ENCODE measurements at regions not wholly inside any gene's neighbourhood (a gene's known extent, or its start where the extent isn't known, plus 50 kb on each side); places are given as distances from the start of the nearest gene placed in this dataset.

DNA sequence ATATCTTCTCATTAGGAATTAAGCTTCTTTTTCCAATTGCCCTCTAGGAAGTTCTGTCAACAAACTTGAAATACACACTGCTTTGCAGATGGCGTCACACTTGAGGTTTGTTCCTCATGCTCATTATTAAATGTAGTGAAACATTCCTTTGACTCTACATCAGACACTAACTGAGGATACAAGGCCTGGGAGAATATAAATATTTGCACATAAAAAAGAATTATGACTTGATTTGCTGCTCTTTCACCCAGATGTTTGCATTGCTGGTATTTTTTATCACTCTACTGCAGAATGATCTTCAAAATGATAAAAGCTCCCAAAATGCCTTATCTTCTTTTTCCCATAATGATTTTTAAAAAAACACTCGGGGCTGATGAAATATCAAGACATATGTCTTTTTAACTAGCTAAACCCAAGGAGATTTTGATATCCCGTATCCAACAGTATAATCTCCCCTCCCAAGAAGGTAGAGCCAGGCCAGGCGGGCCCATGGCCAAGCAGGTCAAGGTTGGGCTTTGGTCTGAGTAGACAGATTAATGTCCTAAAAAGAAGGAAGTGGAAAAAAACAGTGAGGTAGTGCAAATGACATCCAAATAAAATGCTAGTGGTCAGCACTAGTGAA is 264.6 kb downstream of the HHIPL2 start:
- no peaks in the 10 kb centered on the region for H3K4me1 ChIP-seq (ENCODE audit: insufficient read depth, low read length)
- H3K4me2 ChIP-seq (ENCODE audit: insufficient read depth, low read length), result no peak overlapping the region

DNA sequence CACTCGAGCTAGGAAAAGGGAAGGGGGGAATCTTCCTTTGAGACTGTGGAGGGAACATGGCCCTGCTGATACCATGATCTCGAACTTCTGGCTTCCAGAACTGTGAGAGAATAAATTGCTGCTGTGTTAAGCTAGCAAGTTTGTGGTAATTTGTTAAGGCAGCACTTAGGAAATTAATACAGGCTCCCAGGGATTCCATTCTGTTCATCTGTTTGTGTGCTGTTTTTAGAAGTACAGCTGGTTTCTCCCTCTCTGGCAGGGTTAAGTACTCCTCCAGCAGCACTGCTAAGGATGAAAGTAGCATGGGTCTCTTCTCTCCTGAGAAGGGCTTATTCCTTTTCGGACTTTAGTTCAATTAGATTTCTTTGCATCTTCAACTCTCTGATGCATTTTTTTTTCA is 268.3 kb downstream of the HHIPL2 start:
- Histone ChIP-seq H3K9ac (ENCODE audit: low read depth, low read length) (no peak overlapping the region), H3K9me3 (ENCODE audit: insufficient read depth, low read length, severe bottlenecking) (no peaks in the 10 kb centered on the region), H3K4me2 (ENCODE audit: insufficient read depth, low read length) (no peak overlapping the region), H3K36me3 (ENCODE audit: insufficient read depth, low read length) (no peaks in the 10 kb centered on the region), H3K27ac (ENCODE audit: low read length) (no peak overlapping the region), H3K79me2 (ENCODE audit: insufficient read depth, low read length) (no peaks in the 10 kb centered on the region), H3K4me3 (ENCODE audit: low read depth in 1 of 2, low read length in 2 of 2) (no peak overlapping the region), H3K27me3 (ENCODE audit: insufficient read depth, low read length, poor library complexity) (no peaks in the 10 kb centered on the region), H3K4me1 (ENCODE audit: insufficient read depth, low read length) (no peaks in the 10 kb centered on the region), H2AFZ (ENCODE audit: low read depth, low read length) (no peak overlapping the region), H4K20me1 (ENCODE audit: insufficient read depth, low read length) (no peaks in the 10 kb centered on the region)
- TF ChIP-seq, protein P1, sequence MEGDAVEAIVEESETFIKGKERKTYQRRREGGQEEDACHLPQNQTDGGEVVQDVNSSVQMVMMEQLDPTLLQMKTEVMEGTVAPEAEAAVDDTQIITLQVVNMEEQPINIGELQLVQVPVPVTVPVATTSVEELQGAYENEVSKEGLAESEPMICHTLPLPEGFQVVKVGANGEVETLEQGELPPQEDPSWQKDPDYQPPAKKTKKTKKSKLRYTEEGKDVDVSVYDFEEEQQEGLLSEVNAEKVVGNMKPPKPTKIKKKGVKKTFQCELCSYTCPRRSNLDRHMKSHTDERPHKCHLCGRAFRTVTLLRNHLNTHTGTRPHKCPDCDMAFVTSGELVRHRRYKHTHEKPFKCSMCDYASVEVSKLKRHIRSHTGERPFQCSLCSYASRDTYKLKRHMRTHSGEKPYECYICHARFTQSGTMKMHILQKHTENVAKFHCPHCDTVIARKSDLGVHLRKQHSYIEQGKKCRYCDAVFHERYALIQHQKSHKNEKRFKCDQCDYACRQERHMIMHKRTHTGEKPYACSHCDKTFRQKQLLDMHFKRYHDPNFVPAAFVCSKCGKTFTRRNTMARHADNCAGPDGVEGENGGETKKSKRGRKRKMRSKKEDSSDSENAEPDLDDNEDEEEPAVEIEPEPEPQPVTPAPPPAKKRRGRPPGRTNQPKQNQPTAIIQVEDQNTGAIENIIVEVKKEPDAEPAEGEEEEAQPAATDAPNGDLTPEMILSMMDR (IDR thresholded peaks at IDR 0.05; ENCODE audit: borderline replicate concordance, extremely low read depth, low read length, poor library complexity, severe bottlenecking), result no peak
- TF ChIP-seq EZH2 (IDR thresholded peaks at IDR 0.05; ENCODE audit: borderline replicate concordance, low read depth, low read length, severe bottlenecking), result no peak
- ATAC-seq (ENCODE audit: insufficient read depth, low read depth), result no peak
- DNase-seq, result no peak

More for the DNA sequence above, 264.6 kb downstream of the HHIPL2 start:
- Histone ChIP-seq H4K20me1 (ENCODE audit: insufficient read depth, low read length) (no peaks in the 10 kb centered on the region), H2AFZ (ENCODE audit: low read depth, low read length) (no peak overlapping the region), H3K79me2 (ENCODE audit: insufficient read depth, low read length) (no peaks in the 10 kb centered on the region), H3K36me3 (ENCODE audit: insufficient read depth, low read length) (no peaks in the 10 kb centered on the region), H3K4me3 (ENCODE audit: low read depth in 1 of 2, low read length in 2 of 2) (no peak overlapping the region), H3K27ac (ENCODE audit: low read length) (no peak overlapping the region), H3K27me3 (ENCODE audit: insufficient read depth, low read length, poor library complexity) (peaks cover 4% of the 10 kb centered on the region), H3K9me3 (ENCODE audit: insufficient read depth, low read length, severe bottlenecking) (no peaks in the 10 kb centered on the region), H3K9ac (ENCODE audit: low read depth, low read length) (no peak overlapping the region)
- DNase-seq (no peak), ATAC-seq (ENCODE audit: insufficient read depth, low read depth) (no peak)
- TF ChIP-seq EZH2 (IDR thresholded peaks at IDR 0.05; ENCODE audit: borderline replicate concordance, low read depth, low read length, severe bottlenecking), result no peak
- TF ChIP-seq, protein P1 (IDR thresholded peaks at IDR 0.05; ENCODE audit: borderline replicate concordance, extremely low read depth, low read length, poor library complexity, severe bottlenecking), result no peak

DNA sequence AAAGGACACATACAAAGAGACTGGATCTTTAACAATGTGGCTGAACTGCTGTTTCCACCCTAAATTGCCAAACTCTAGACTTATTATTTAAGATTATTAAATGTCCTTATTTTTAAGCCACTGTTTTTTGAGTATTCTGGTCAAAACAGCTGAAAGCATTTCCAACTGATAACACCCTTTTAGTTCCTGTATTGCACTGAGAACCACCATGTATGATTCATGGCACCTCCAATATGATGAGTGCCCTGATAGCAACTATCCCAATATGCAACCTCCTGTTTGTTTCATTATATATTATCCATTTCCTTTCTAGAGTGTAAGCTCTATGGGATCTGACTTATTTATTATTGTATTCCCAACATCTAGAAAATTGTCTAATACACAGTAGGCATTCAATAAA is 269.4 kb downstream of the HHIPL2 start:
- Histone ChIP-seq H3K4me3 (ENCODE audit: low read depth in 1 of 2, low read length in 2 of 2) (no peak overlapping the region), H3K9ac (ENCODE audit: low read depth, low read length) (no peak overlapping the region), H3K4me2 (ENCODE audit: insufficient read depth, low read length) (no peak overlapping the region), H4K20me1 (ENCODE audit: insufficient read depth, low read length) (no peaks in the 10 kb centered on the region), H3K9me3 (ENCODE audit: insufficient read depth, low read length, severe bottlenecking) (no peaks in the 10 kb centered on the region), H3K4me1 (ENCODE audit: insufficient read depth, low read length) (no peaks in the 10 kb centered on the region), H3K27ac (ENCODE audit: low read length) (no peak overlapping the region), H2AFZ (ENCODE audit: low read depth, low read length) (no peak overlapping the region), H3K36me3 (ENCODE audit: insufficient read depth, low read length) (no peaks in the 10 kb centered on the region), H3K27me3 (ENCODE audit: insufficient read depth, low read length, poor library complexity) (no peaks in the 10 kb centered on the region), H3K79me2 (ENCODE audit: insufficient read depth, low read length) (no peaks in the 10 kb centered on the region)
- no peak for DNase-seq
- no peak for ATAC-seq (ENCODE audit: insufficient read depth, low read depth)
- no peak for TF ChIP-seq EZH2 (IDR thresholded peaks at IDR 0.05; ENCODE audit: borderline replicate concordance, low read depth, low read length, severe bottlenecking)
- TF ChIP-seq, protein P1 (IDR thresholded peaks at IDR 0.05; ENCODE audit: borderline replicate concordance, extremely low read depth, low read length, poor library complexity, severe bottlenecking), result no peak

All from DND-41 (cell line).